HG03432 (cell line): ENCODE measurements at regions not wholly inside any gene's neighbourhood (a gene's known extent, or its start where the extent isn't known, plus 50 kb on each side); places are given as distances from the start of the nearest gene placed in this dataset.
A peak's percentile ranks its signal among the peaks of the same experiment; 100 is the strongest.

Source experiments
- ATAC-seq: cut with Tn5 transposase; IDR thresholded peaks from one replicate; pipeline ENCODE4 v1.9.1; 2021; ENCODE audit warnings: mild to moderate bottlenecking, moderate library complexity; ENCODE audit not compliant: unreplicated experiment

GRCh38 chr12:16136219-16136988 is 141.1 kb downstream of the SLC15A5 start:
- no peak for ATAC-seq

GRCh38 chr12:16135323-16135722 is 142.2 kb downstream of the SLC15A5 start:
- no peak for ATAC-seq

GRCh38 chr12:16130343-16130742 is 147.1 kb downstream of the SLC15A5 start:
- no peak for ATAC-seq

GRCh38 chr12:16121953-16122352 is 155.5 kb downstream of the SLC15A5 start:
- no peak for ATAC-seq

GRCh38 chr12:16119618-16120415 is 157.7 kb downstream of the SLC15A5 start:
- no peak for ATAC-seq

- ATAC-seq, result no peak
These were observed 158.9 kb downstream of the SLC15A5 start for GRCh38 chr12:16118586-16118985.

- no peak for ATAC-seq
These were observed 164.6 kb downstream of the SLC15A5 start for GRCh38 chr12:16112612-16113560.

GRCh38 chr12:16112130-16112529 is 165.4 kb downstream of the SLC15A5 start:
- no peak for ATAC-seq

GRCh38 chr12:16110596-16110995 is 166.9 kb downstream of the SLC15A5 start:
- no peak for ATAC-seq

GRCh38 chr12:16103851-16104250 is 173.6 kb downstream of the SLC15A5 start:
- no peak for ATAC-seq

GRCh38 chr12:16100206-16100605 is 177.3 kb downstream of the SLC15A5 start:
- ATAC-seq, result no peak

GRCh38 chr12:16096273-16096849 is 181.1 kb downstream of the SLC15A5 start:
- no peak for ATAC-seq

GRCh38 chr12:16095531-16096110 is 181.9 kb downstream of the SLC15A5 start:
- no peak for ATAC-seq

GRCh38 chr12:16094437-16094836 is 183.0 kb downstream of the SLC15A5 start:
- ATAC-seq, result peak; percentile 61

- ATAC-seq, result no peak
These were observed 182.7 kb downstream of the DERA start for GRCh38 chr12:16093825-16094224.

GRCh38 chr12:16090974-16091373 is 179.8 kb downstream of the DERA start:
- ATAC-seq, result no peak

- no peak for ATAC-seq
These were observed 177.3 kb downstream of the DERA start for GRCh38 chr12:16088421-16088820.
